ENCODE measurements at regions not wholly inside any gene's neighbourhood (a gene's known extent, or its start where the extent isn't known, plus 50 kb on each side); places are given as distances from the start of the nearest gene placed in this dataset.

DNA sequence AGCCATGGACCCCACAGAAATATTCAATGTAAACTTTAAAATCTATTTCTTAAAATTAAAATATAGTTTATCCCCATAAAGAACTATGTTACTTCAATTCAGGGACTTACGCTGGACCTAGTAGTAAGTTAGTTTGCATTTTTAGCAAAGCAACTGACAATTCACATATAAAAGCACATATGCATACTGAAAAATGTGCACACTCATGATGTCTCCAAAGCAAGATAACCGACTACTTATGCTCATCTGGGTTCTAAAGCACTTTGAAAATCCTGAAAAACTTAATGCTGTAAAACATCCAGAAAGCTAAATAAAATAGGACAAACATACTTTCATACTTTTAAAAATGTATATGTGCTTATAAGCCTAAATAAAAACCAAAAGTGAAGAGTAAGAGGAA is 264.4 kb upstream of the GAS1 start:
- TF ChIP-seq, protein P1, sequence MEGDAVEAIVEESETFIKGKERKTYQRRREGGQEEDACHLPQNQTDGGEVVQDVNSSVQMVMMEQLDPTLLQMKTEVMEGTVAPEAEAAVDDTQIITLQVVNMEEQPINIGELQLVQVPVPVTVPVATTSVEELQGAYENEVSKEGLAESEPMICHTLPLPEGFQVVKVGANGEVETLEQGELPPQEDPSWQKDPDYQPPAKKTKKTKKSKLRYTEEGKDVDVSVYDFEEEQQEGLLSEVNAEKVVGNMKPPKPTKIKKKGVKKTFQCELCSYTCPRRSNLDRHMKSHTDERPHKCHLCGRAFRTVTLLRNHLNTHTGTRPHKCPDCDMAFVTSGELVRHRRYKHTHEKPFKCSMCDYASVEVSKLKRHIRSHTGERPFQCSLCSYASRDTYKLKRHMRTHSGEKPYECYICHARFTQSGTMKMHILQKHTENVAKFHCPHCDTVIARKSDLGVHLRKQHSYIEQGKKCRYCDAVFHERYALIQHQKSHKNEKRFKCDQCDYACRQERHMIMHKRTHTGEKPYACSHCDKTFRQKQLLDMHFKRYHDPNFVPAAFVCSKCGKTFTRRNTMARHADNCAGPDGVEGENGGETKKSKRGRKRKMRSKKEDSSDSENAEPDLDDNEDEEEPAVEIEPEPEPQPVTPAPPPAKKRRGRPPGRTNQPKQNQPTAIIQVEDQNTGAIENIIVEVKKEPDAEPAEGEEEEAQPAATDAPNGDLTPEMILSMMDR (conservative IDR thresholded peaks at IDR 0.05): no peak
- no peak for TF ChIP-seq EZH2 (IDR thresholded peaks at IDR 0.05; ENCODE audit: low read depth)
